HG03159 (cell line): ENCODE measurements at regions not wholly inside any gene's neighbourhood (a gene's known extent, or its start where the extent isn't known, plus 50 kb on each side); places are given as distances from the start of the nearest gene placed in this dataset.
"Not testable (repeated sequence)": the region's sequence is repeated elsewhere in the genome, so short reads cannot be mapped to it uniquely, and the experiment has no call there.

Source experiments
- ATAC-seq: cut with Tn5 transposase; IDR thresholded peaks from one replicate; pipeline ENCODE4 v1.9.1; 2021; ENCODE audit warnings: mild to moderate bottlenecking, moderate library complexity; ENCODE audit not compliant: unreplicated experiment

DNA sequence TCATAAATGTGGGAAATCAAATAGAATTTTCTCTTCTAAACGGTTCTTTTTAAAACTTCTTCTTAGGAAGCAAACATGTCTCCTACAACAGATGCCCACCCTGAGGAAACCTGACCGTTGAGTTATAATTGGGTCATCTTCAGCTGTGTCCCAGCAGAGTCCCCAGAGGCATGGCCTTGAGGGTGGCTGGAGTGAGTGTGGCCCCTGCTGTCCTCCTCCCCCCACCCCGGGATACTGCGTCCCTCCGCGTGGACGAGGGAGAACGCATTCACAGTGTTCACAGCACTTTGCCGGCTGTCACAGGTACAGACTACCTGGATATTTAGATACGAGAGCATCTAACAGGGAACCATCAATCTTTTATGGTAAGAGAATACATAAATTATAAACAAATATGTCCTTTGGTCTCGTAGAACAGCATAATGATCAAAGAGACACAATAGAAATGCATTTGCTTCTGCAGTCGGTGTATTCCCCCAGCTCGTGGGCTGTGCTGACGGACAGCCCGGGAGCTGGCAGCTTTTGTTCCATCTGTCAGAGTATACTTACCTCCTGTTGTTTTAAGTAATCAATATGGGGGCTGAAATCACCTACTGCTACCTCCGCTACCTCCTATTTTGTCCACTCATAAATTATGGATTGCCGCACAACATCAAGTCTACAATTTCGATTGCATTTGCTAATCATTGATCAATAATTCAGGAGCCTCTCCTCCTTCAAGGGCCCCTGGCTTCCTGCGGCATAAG, 214.7 kb downstream of the IRX2 start:
- no peak for ATAC-seq

- ATAC-seq = no peak
Observed at GRCh38 chr5:2534970-2535369, 216.5 kb downstream of the IRX2 start.

DNA sequence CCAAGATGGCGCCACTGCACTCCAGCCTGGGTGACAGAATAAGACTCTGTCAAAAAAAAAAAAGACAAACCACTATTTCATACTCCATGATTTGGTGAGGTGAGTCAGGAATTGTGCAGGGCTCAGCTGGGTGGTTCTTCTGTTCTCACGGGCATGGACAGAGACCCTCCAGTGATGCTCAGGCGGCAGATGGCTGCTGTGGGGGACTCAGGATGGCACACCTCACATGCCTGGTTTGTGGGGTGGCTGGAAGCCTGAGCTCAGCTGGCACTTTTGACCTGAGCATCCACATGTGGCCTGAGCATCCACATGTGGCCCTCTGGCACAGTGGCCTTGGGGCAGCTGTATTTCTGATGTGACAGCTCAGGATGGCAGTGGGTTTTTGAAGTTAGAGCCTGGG, 217.2 kb downstream of the IRX2 start:
- ATAC-seq = no peak

GRCh38 chr5:2533848-2534247, 217.6 kb downstream of the IRX2 start:
- ATAC-seq = not testable (repeated sequence)

GRCh38 chr5:2532809-2533208, 218.7 kb downstream of the IRX2 start:
- no peak for ATAC-seq

DNA sequence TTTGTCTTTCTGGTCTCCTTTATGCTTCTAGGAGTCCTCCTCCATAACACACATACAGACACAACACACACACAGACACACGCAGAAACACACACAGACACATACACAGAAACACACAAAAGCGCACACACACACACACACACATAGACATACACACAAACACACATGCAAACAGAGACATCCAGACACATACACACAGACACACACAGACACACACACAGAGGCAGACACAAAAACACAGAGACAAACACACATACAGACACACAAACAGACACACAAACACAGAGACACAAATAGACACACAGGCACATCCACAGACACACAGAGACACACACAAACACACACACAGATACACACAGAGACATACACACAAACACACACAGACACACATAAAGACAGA, 220.2 kb downstream of the IRX2 start:
- no peak for ATAC-seq

GRCh38 chr5:2530609-2531008, 220.9 kb downstream of the IRX2 start:
- ATAC-seq = no peak

- no peak for ATAC-seq
Observed at GRCh38 chr5:2529371-2530092, 221.9 kb downstream of the IRX2 start.

DNA sequence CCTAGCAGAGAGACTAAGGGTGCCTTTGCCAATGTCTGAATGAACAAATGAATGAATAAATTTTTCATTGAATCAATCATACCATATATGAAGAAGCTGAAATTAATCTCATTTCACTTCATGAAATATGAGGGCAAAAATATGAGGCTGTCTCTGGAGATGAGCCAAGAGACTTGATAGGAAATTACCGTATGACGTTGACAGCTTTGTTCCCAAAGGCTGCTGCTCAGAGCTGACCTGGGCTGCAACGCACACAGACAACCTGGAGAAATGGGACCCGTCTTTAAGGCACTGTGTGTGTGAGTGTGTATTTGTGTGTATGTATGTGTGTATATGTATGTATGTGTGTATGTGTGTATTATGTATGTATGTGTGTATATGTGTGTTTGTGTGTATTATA, 226.1 kb downstream of the IRX2 start:
- ATAC-seq = no peak

- no peak for ATAC-seq
Observed at GRCh38 chr5:2524620-2525019, 226.9 kb downstream of the IRX2 start.

DNA sequence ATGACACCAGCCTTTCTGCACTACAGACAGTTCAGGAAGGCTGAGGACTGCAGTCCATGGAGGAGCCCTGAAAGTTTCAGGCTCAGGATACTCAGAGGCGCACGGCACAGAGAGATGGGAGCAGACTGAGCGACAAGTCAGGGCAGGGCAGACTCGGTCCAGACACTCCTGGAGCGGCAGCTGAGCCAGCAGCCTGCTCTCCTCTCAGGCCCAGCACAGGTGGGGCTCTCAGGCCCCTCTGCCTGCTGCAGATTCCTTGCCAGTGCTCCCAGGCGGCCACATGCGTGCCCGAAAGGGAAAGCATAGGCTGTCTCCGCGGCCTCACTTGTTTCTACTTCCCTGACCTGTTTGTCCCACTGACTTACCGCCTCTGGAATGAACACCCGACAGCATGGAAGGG, 228.3 kb downstream of the IRX2 start:
- ATAC-seq = no peak

DNA sequence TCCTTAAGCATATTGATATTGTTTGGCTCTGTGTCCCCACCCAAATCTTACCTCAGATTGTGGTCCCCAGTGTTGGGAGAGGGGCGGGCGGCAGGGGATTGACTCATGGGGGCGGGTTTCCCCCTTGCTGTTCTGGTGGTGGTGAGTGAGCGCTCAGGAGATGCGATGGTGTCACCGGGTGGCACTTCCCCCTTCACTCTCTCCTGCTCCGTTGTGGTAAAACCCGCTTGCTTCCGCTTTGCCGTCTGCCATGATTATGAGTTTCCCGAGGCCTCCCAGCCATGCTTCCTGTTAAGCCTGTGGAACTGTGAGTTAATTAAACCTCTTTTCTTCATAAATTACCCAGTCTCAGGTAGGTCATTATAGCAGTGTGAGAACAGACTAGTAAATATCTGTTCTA, 229.1 kb downstream of the IRX2 start:
- ATAC-seq = no peak

DNA sequence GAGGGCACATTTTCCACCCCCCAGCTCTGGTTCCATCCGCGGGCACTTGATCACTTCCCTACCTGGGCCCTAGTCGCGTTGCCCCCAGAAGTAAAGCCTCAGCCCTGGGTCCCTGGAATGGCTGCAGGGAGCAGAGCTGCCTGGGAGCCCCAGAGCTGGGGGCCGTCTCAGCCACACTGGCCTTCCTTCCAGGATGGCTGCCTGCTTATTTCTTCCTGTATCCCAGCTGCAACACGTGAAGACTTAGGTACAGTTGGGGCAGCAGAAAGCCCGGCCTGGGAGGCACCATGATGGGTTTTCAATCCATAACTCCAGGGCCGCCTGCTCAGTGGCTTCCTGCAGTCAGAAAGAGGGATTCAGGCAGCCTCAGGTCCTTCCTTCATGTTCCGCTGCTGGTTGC, 232.3 kb downstream of the IRX2 start:
- ATAC-seq = no peak

DNA sequence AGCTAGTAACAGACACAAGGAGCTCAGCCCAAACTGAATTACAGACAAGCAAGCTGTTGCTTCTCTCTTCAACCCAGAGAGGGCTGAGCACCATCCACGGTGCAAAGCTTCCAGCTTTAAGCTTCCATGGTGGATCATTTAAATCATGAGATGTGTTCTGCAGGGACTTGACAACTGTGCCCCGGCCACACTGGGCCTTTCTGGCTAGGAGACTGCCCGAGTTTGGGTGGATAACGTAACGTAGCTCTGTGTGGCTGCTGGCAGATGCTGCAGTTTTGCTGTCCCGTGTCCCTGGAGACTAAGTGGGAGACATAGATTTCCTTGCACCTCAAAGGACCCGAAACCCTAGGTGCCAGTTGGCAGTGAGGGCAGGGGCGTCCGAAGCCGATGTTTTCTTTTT, 234.0 kb downstream of the IRX2 start:
- ATAC-seq = no peak

DNA sequence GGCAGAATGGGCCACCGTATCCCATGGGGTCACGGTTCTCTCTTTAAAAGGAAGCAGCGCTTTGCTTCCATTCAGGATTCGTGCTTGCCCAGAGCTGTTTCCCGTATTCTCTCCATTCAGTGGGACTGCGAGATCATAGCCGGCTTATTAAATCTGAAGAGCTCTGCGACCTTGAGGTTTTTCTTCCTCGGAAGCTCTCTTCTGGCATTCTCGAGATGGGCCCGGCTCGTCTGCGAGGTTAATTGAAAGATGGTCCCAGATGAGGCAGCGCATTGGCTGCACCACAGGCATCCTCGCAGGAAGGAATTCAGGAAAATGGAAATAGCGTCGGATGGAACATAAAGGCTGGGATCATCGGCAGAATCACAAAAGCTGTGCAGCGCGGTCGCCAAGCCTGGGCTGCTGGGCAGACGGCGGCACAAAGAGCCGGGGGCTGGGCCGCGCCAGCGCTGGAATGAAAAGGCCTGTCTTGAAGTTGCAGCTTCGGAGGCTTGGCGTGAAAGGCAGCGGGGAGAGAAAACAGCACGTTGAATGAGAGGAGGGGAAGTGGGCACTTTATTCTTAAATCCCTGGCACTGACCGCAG, 236.2 kb downstream of the IRX2 start:
- no peak for ATAC-seq

GRCh38 chr5:2514484-2514883, 237.0 kb downstream of the IRX2 start:
- ATAC-seq = no peak

DNA sequence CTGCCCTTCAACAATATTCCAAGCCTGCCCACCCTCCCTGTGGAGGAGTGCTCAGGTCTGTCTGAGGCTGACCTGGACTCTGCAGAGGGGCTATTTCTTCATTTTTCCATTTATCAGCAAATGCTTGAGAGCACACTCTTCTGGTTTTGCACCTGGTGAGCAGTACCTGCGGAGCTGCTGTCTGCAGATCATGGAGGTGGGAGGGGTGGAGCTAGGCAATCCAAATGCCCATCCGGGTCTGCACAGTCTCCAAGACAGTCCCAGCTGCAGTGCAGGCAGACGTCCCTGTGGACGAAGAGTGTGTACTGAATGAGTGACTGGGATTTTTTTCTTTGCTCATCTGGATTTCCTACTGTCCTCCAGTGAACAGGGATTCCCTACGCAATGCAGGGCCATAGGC, 239.8 kb downstream of the IRX2 start:
- no peak for ATAC-seq

- no peak for ATAC-seq
Observed at GRCh38 chr5:2511126-2511525, 240.4 kb downstream of the IRX2 start.

GRCh38 chr5:2509527-2509926, 241.9 kb downstream of the IRX2 start:
- ATAC-seq = no peak

DNA sequence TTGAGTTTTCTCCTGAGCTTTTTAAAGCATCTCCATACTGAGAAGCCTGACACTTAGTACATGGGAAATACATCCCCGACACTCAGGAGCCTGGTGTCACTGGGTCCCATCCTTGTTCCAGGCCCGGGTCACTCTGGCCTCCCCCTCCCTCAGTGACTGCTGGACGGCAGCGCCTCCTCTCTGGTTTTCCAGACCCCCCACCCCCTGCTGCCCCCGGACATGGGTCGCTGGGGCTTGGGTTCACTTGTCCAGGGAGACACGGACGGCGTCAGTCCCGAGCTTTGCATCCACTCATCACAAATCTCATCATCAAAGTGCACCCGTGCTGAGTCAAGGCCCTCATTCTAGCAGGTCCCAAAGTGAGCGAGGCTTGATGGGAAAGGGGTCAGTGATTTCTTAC, 243.0 kb downstream of the IRX2 start:
- no peak for ATAC-seq

DNA sequence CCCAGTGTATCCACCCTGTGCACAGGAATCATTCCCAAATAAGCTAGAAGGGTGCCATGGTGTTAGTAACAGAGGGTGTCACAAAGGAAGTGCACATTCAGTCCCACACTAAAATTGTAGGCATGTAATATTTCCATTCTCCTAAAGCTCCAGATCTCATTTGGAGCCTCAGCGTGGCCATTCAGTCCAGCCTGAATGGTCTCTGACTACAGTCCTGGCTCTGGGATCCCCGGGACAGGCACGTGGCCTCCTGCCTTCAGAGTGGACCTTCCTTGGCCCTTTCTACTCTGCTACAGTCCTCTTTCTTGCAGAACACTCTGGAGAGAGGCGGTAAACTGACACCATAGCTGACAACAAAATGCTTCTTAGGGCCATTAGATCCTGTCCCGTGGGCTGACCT, 243.9 kb downstream of the IRX2 start:
- ATAC-seq = no peak

DNA sequence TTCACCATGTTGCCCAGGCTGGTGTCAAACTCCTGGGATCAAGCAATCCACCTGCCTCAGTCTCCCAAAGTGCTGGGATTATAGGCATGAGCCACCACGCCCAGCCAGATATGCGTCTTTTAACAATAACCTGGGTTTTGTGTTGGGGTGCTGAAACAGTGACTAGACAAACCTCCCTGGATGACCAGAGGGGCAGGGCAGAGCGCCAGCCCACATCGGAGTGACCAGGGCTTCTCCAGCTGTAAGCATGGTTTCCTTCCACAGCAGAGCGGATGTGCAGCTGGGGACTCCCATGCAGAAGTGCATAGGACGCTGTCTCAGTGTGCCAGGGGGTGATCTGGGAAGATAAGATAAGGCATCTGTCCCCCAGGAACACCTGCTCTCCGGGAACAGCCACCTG, 244.9 kb downstream of the IRX2 start:
- ATAC-seq = no peak
